ENCODE measurements at regions not wholly inside any gene's neighbourhood (a gene's known extent, or its start where the extent isn't known, plus 50 kb on each side); places are given as distances from the start of the nearest gene placed in this dataset.

GRCh38 chr9:12595400-12595799, 97.8 kb upstream of the TYRP1 start:
- H3K9ac ChIP-seq (ENCODE audit: low read depth, low read length): no peak overlapping the region
- no peaks in the 10 kb centered on the region for H3K36me3 ChIP-seq (ENCODE audit: insufficient read depth, low read length)
- no peak for DNase-seq
- H2AFZ ChIP-seq (ENCODE audit: low read depth, low read length): no peak overlapping the region
- no peaks in the 10 kb centered on the region for H4K20me1 ChIP-seq (ENCODE audit: insufficient read depth, low read length)
- no peaks in the 10 kb centered on the region for H3K4me1 ChIP-seq (ENCODE audit: insufficient read depth, low read length)
- TF ChIP-seq CTCF (IDR thresholded peaks at IDR 0.05; ENCODE audit: borderline replicate concordance, extremely low read depth, low read length, poor library complexity, severe bottlenecking) (no peak), EZH2 (IDR thresholded peaks at IDR 0.05; ENCODE audit: borderline replicate concordance, low read depth, low read length, severe bottlenecking) (no peak)
- H3K4me3 ChIP-seq (ENCODE audit: low read depth in 1 of 2, low read length in 2 of 2): no peak overlapping the region
- ATAC-seq (ENCODE audit: insufficient read depth, low read depth): no peak
- no peak overlapping the region for H3K4me2 ChIP-seq (ENCODE audit: insufficient read depth, low read length)
- no peak overlapping the region for H3K27ac ChIP-seq (ENCODE audit: low read length)
- H3K27me3 ChIP-seq (ENCODE audit: insufficient read depth, low read length, poor library complexity): no peaks in the 10 kb centered on the region
- no peaks in the 10 kb centered on the region for H3K79me2 ChIP-seq (ENCODE audit: insufficient read depth, low read length)
- H3K9me3 ChIP-seq (ENCODE audit: insufficient read depth, low read length, severe bottlenecking): no peaks in the 10 kb centered on the region

- no peaks in the 10 kb centered on the region for H3K27me3 ChIP-seq (ENCODE audit: insufficient read depth, low read length, poor library complexity)
- TF ChIP-seq CTCF (IDR thresholded peaks at IDR 0.05; ENCODE audit: borderline replicate concordance, extremely low read depth, low read length, poor library complexity, severe bottlenecking) (no peak), EZH2 (IDR thresholded peaks at IDR 0.05; ENCODE audit: borderline replicate concordance, low read depth, low read length, severe bottlenecking) (no peak)
- H4K20me1 ChIP-seq (ENCODE audit: insufficient read depth, low read length): no peaks in the 10 kb centered on the region
- H3K79me2 ChIP-seq (ENCODE audit: insufficient read depth, low read length): no peaks in the 10 kb centered on the region
- H3K9ac ChIP-seq (ENCODE audit: low read depth, low read length): no peak overlapping the region
- no peaks in the 10 kb centered on the region for H3K36me3 ChIP-seq (ENCODE audit: insufficient read depth, low read length)
- no peak overlapping the region for H3K27ac ChIP-seq (ENCODE audit: low read length)
- H2AFZ ChIP-seq (ENCODE audit: low read depth, low read length): no peak overlapping the region
- no peaks in the 10 kb centered on the region for H3K9me3 ChIP-seq (ENCODE audit: insufficient read depth, low read length, severe bottlenecking)
- ATAC-seq (ENCODE audit: insufficient read depth, low read depth) (no peak), DNase-seq (no peak)
- no peak overlapping the region for H3K4me2 ChIP-seq (ENCODE audit: insufficient read depth, low read length)
- no peak overlapping the region for H3K4me3 ChIP-seq (ENCODE audit: low read depth in 1 of 2, low read length in 2 of 2)
- no peaks in the 10 kb centered on the region for H3K4me1 ChIP-seq (ENCODE audit: insufficient read depth, low read length)
These were observed 88.9 kb upstream of the TYRP1 start for GRCh38 chr9:12604164-12604821.

GRCh38 chr9:12612211-12612770, 80.9 kb upstream of the TYRP1 start:
- H4K20me1 ChIP-seq (ENCODE audit: insufficient read depth, low read length): no peaks in the 10 kb centered on the region
- ATAC-seq (ENCODE audit: insufficient read depth, low read depth) (no peak), DNase-seq (no peak)
- H3K9ac ChIP-seq (ENCODE audit: low read depth, low read length): no peak overlapping the region
- H3K79me2 ChIP-seq (ENCODE audit: insufficient read depth, low read length): no peaks in the 10 kb centered on the region
- H3K4me2 ChIP-seq (ENCODE audit: insufficient read depth, low read length): no peak overlapping the region
- H3K4me1 ChIP-seq (ENCODE audit: insufficient read depth, low read length): no peaks in the 10 kb centered on the region
- TF ChIP-seq EZH2 (IDR thresholded peaks at IDR 0.05; ENCODE audit: borderline replicate concordance, low read depth, low read length, severe bottlenecking) (no peak), CTCF (IDR thresholded peaks at IDR 0.05; ENCODE audit: borderline replicate concordance, extremely low read depth, low read length, poor library complexity, severe bottlenecking) (no peak)
- H3K4me3 ChIP-seq (ENCODE audit: low read depth in 1 of 2, low read length in 2 of 2): no peak overlapping the region
- no peak overlapping the region for H2AFZ ChIP-seq (ENCODE audit: low read depth, low read length)
- H3K27ac ChIP-seq (ENCODE audit: low read length): no peak overlapping the region
- H3K36me3 ChIP-seq (ENCODE audit: insufficient read depth, low read length): no peaks in the 10 kb centered on the region
- no peaks in the 10 kb centered on the region for H3K27me3 ChIP-seq (ENCODE audit: insufficient read depth, low read length, poor library complexity)
- no peaks in the 10 kb centered on the region for H3K9me3 ChIP-seq (ENCODE audit: insufficient read depth, low read length, severe bottlenecking)
